SK-N-SH (cell line): ENCODE measurements at regions not wholly inside any gene's neighbourhood (a gene's known extent, or its start where the extent isn't known, plus 50 kb on each side); places are given as distances from the start of the nearest gene placed in this dataset.

Experiments used
- CTCF ChIP-seq: fragments of 200-600 bp; sonication (generic); IDR thresholded peaks from 2 replicates; pipeline ENCODE4 v1.6.1; 2017; ENCODE audit warnings: antibody characterized with exemption, mild to moderate bottlenecking, moderate library complexity
- ELF1 ChIP-seq: IDR thresholded peaks from 2 replicates; pipeline ENCODE4 v1.4.0; 2012
- EP300 ChIP-seq, 2 experiments: IDR thresholded peaks; 2 replicates each; pipeline versions ENCODE4 v1.4.0 to v1.6.1; 2012; ENCODE audit warnings: borderline replicate concordance in 1 of 2, low read depth in 1 of 2, low read length in 1 of 2
- GABPA ChIP-seq: IDR thresholded peaks from 2 replicates; pipeline ENCODE4 v1.4.0; 2012; ENCODE audit warnings: low read depth, mild to moderate bottlenecking
- JUND ChIP-seq: IDR thresholded peaks from 2 replicates; pipeline ENCODE4 v1.4.0; 2012
- POLR2AphosphoS5 ChIP-seq: IDR thresholded peaks from 2 replicates; pipeline ENCODE4 v1.6.1; 2012; ENCODE audit warnings: low read depth, low read length
- RCOR1 ChIP-seq: fragments of 150-350 bp; IDR thresholded peaks from 2 replicates; pipeline ENCODE4 v1.6.1; 2017; ENCODE audit warnings: antibody characterized with exemption, low read length
- RFX5 ChIP-seq: IDR thresholded peaks from 2 replicates; pipeline ENCODE4 v1.6.1; 2012; ENCODE audit warnings: mild to moderate bottlenecking, improper control_type of control experiment, low read length
- YY1 ChIP-seq: IDR thresholded peaks from 2 replicates; pipeline ENCODE4 v1.4.0; 2012; ENCODE audit warnings: low read depth, mild to moderate bottlenecking
- ZBTB33 ChIP-seq: IDR thresholded peaks from 2 replicates; pipeline ENCODE4 v1.4.0; 2012; ENCODE audit warnings: low read depth, borderline replicate concordance

GRCh38 chr2:47226132-47226922 is 50.0 kb upstream of the CALM2 start:
- TF ChIP-seq JUND (no peak), CTCF (no peak), RCOR1 (no peak), ELF1 (no peak), GABPA (no peak), EP300 (IDR thresholded peaks at IDR 0.05; ENCODE audit: borderline replicate concordance in 1 of 2, low read depth in 1 of 2, low read length in 1 of 2) (no peak), ZBTB33 (no peak), RFX5 (no peak), YY1 (no peak), POLR2AphosphoS5 (no peak)
